ENCODE measurements at regions not wholly inside any gene's neighbourhood (a gene's known extent, or its start where the extent isn't known, plus 50 kb on each side); places are given as distances from the start of the nearest gene placed in this dataset.
"Not testable (repeated sequence)": the region's sequence is repeated elsewhere in the genome, so short reads cannot be mapped to it uniquely, and the experiment has no call there.

DNA sequence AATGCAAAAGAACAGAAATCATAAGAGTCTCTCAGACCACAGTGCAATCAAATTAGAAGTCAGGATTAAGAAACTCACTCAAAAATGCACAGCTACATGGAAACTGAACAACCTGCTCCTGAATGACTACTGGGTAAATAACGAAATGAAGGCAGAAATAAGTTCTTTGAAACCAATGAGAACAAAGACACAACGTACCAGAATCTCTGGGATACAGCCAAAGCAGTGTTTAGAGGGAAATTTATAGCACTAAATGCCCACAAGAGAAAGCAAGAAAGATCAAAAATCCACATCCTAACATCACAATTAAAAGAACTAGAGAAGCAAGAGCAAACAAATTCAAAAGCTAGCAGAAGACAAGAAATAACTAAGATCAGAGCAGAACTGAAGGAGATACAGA, 160.5 kb upstream of the ZNF648 start:
- POLR2A ChIA-PET; H3K9me3 ChIP-seq (ENCODE audit: control insufficient read depth, insufficient read depth, low read depth, low read length); CTCF ChIA-PET; H3K4me1 ChIP-seq (ENCODE audit: control insufficient read depth, insufficient read depth, low read length); H3K4me3 ChIP-seq (ENCODE audit: low read depth, low read length); H3K27ac ChIP-seq (ENCODE audit: extremely low read depth, low read depth, low read length); H3K36me3 ChIP-seq (ENCODE audit: control insufficient read depth in 2 of 2, insufficient read depth in 1 of 2, low read length in 2 of 2): not testable (repeated sequence)

DNA sequence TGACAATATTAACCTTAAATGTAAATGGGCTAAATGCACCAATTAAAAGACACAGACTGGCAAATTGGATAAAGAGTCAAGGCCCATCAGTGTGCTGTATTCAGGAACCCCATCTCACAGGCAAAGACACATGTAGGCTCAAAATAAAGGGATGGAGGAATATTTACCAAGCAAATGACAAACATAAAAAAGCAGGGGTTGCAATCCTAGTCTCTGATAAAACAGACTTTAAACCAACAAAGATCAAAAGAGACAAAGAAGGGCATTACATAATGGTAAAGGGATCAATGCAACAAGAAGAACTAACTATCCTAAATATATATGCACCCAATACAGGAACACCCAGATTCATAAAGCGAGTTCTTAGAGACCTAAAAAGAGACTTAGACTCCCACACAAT, 159.9 kb upstream of the ZNF648 start:
- CTCF ChIA-PET: not testable (repeated sequence)

DNA sequence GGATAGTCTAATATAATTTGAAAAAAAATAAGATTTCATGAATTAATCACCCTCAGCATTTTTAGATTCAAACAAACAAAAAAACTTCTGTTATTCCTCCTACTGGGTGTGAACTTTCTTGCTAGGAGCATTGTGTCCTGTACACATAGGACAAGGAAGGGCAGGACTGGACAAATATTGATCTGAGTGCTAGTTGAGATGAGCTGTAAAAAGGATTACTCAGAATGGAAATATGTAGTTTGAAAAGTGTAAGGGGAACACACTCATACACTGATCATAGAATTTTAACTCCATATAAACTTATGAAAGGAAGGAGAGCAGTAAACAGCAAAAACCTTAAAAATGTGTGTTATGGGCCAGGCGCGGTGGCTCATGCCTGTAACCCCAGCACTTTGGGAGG, 156.5 kb upstream of the ZNF648 start:
- H3K27ac ChIP-seq (ENCODE audit: extremely low read depth, low read depth, low read length): no peak overlapping the region
- CTCF ChIA-PET: no interaction called here

More for the DNA sequence above, 159.9 kb upstream of the ZNF648 start:
- H3K9me3 ChIP-seq (ENCODE audit: control insufficient read depth, insufficient read depth, low read depth, low read length); H3K36me3 ChIP-seq (ENCODE audit: control insufficient read depth in 2 of 2, insufficient read depth in 1 of 2, low read length in 2 of 2); H3K27ac ChIP-seq (ENCODE audit: extremely low read depth, low read depth, low read length); H3K4me3 ChIP-seq (ENCODE audit: low read depth, low read length); H3K4me1 ChIP-seq (ENCODE audit: control insufficient read depth, insufficient read depth, low read length); POLR2A ChIA-PET: not testable (repeated sequence)

DNA sequence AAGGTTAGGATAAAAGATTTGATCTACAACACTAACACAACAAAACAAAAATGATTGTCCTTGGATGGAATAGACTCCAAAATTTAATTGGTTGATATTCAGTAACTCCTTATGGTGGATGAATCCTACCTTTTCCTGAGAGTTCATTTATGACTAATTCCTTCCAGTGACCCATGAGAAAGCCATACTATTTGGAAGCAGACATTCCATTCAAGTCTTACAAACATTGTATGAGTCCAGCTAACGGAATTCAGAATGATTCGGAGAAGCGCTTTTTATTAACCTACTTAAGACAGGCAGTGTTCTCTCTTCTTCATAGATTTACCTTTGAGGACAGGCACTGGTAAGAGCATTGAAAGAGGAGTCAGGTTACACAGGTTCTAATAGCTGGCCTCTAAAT, 155.6 kb upstream of the ZNF648 start:
- H3K27ac ChIP-seq (ENCODE audit: extremely low read depth, low read depth, low read length): no peak overlapping the region
- no peaks in the 10 kb centered on the region for H3K9me3 ChIP-seq (ENCODE audit: control insufficient read depth, insufficient read depth, low read depth, low read length)
- no peaks in the 10 kb centered on the region for H3K36me3 ChIP-seq (ENCODE audit: control insufficient read depth in 2 of 2, insufficient read depth in 1 of 2, low read length in 2 of 2)
- TF ChIP-seq ZNF133 (tag by site-specific recombination; IDR thresholded peaks at IDR 0.05): no peak
- TF ChIP-seq ZNF366 (tag by site-specific recombination; conservative IDR thresholded peaks at IDR 0.05): no peak
- no peak for TF ChIP-seq ZFP69B (tag by site-specific recombination; IDR thresholded peaks at IDR 0.05)
- ChIA-PET CTCF (no interaction called here), POLR2A (no interaction called here)
- H3K4me3 ChIP-seq (ENCODE audit: low read depth, low read length): no peak overlapping the region
- no peaks in the 10 kb centered on the region for H3K4me1 ChIP-seq (ENCODE audit: control insufficient read depth, insufficient read depth, low read length)

More for the DNA sequence above, 156.5 kb upstream of the ZNF648 start:
- Histone ChIP-seq H3K36me3 (ENCODE audit: control insufficient read depth in 2 of 2, insufficient read depth in 1 of 2, low read length in 2 of 2) (no peaks in the 10 kb centered on the region), H3K4me1 (ENCODE audit: control insufficient read depth, insufficient read depth, low read length) (no peaks in the 10 kb centered on the region), H3K9me3 (ENCODE audit: control insufficient read depth, insufficient read depth, low read depth, low read length) (no peaks in the 10 kb centered on the region), H3K4me3 (ENCODE audit: low read depth, low read length) (no peak overlapping the region)
- POLR2A ChIA-PET: no interaction called here
- TF ChIP-seq ZNF658 (tag by site-specific recombination; IDR thresholded peaks at IDR 0.05) (no peak), ZNF24 (tag by site-specific recombination; IDR thresholded peaks at IDR 0.05) (no peak), ZNF610 (tag by site-specific recombination; IDR thresholded peaks at IDR 0.05; ENCODE audit: borderline replicate concordance) (no peak), ZNF2 (tag by site-specific recombination; IDR thresholded peaks at IDR 0.05) (no peak), SP2 (tag by site-specific recombination; IDR thresholded peaks at IDR 0.05) (no peak), ZNF184 (tag by site-specific recombination; IDR thresholded peaks at IDR 0.05) (no peak), ZNF621 (tag by site-specific recombination; IDR thresholded peaks at IDR 0.05) (no peak), ZNF335 (tag by site-specific recombination; conservative IDR thresholded peaks at IDR 0.05) (no peak), ZBTB20 (tag by site-specific recombination; IDR thresholded peaks at IDR 0.05) (no peak), ZNF624 (tag by site-specific recombination; IDR thresholded peaks at IDR 0.05) (no peak), ZFP37 (tag by site-specific recombination; IDR thresholded peaks at IDR 0.05) (no peak), MZF1 (tag by site-specific recombination; IDR thresholded peaks at IDR 0.05; ENCODE audit: borderline replicate concordance) (no peak), ZNF132 (tag by site-specific recombination; IDR thresholded peaks at IDR 0.05; ENCODE audit: borderline replicate concordance) (no peak), EGR2 (tag by site-specific recombination; IDR thresholded peaks at IDR 0.05; ENCODE audit: low read depth) (no peak), HOXA7 (CRISPR knock-in tag; IDR thresholded peaks at IDR 0.05; ENCODE audit: borderline replicate concordance) (no peak), ZNF202 (tag by site-specific recombination; IDR thresholded peaks at IDR 0.05; ENCODE audit: borderline replicate concordance) (no peak)
- TF ChIP-seq, protein P1, sequence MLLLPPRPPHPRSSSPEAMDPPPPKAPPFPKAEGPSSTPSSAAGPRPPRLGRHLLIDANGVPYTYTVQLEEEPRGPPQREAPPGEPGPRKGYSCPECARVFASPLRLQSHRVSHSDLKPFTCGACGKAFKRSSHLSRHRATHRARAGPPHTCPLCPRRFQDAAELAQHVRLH (tag by site-specific recombination; IDR thresholded peaks at IDR 0.05): no peak
- TF ChIP-seq, protein P2, sequence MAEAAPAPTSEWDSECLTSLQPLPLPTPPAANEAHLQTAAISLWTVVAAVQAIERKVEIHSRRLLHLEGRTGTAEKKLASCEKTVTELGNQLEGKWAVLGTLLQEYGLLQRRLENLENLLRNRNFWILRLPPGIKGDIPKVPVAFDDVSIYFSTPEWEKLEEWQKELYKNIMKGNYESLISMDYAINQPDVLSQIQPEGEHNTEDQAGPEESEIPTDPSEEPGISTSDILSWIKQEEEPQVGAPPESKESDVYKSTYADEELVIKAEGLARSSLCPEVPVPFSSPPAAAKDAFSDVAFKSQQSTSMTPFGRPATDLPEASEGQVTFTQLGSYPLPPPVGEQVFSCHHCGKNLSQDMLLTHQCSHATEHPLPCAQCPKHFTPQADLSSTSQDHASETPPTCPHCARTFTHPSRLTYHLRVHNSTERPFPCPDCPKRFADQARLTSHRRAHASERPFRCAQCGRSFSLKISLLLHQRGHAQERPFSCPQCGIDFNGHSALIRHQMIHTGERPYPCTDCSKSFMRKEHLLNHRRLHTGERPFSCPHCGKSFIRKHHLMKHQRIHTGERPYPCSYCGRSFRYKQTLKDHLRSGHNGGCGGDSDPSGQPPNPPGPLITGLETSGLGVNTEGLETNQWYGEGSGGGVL (tag by site-specific recombination; IDR thresholded peaks at IDR 0.05): no peak
- TF ChIP-seq, protein P3, sequence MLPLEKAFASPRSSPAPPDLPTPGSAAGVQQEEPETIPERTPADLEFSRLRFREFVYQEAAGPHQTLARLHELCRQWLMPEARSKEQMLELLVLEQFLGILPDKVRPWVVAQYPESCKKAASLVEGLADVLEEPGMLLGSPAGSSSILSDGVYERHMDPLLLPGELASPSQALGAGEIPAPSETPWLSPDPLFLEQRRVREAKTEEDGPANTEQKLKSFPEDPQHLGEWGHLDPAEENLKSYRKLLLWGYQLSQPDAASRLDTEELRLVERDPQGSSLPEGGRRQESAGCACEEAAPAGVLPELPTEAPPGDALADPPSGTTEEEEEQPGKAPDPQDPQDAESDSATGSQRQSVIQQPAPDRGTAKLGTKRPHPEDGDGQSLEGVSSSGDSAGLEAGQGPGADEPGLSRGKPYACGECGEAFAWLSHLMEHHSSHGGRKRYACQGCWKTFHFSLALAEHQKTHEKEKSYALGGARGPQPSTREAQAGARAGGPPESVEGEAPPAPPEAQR (tag by site-specific recombination; IDR thresholded peaks at IDR 0.05): no peak
- TF ChIP-seq, protein P4, sequence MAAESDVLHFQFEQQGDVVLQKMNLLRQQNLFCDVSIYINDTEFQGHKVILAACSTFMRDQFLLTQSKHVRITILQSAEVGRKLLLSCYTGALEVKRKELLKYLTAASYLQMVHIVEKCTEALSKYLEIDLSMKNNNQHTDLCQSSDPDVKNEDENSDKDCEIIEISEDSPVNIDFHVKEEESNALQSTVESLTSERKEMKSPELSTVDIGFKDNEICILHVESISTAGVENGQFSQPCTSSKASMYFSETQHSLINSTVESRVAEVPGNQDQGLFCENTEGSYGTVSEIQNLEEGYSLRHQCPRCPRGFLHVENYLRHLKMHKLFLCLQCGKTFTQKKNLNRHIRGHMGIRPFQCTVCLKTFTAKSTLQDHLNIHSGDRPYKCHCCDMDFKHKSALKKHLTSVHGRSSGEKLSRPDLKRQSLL (tag by site-specific recombination; IDR thresholded peaks at IDR 0.05): no peak

Measured in HEK293 (cell line).